ENCODE measurements at regions not wholly inside any gene's neighbourhood (a gene's known extent, or its start where the extent isn't known, plus 50 kb on each side); places are given as distances from the start of the nearest gene placed in this dataset.

DNA sequence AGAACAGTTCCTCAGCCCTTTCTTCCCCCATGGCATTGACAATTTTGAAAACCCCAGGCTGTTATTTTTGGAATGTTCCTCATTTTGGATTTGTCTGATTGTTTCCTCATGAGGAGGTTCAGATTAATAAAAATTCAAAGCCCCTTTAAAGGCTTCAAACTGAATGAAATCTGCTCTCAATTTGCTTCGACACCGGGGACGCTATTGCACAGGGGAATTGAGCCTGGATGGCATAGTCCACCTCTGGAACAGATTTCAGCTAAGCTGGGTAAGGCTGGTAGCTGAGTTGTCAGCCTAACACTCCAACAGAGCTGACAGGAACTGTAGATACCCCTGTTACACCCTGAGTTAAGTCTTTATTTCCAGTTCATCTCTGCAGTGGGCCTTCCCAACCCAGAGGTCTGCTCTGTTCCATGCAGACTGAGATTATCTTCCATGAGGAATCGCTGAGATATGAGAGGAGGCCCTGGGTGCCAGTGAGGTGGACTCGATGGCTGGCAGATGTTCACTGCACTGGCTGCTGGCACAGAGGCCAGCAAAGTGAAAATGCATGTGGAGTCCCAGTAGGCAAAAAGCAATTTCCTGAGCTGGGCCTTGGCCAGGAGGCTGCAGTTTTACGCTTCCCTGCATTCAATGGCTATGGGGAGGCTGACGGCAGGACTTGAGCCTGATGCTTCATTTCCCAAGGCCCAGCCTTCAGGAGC lies 73.3 kb upstream of the PAX1 start:
- Mint-ChIP-seq H3K27me3 (ENCODE audit: unreplicated experiment) (no peaks in the 10 kb centered on the region), H3K9me3 (ENCODE audit: unreplicated experiment) (no peaks in the 10 kb centered on the region), H3K4me1 (ENCODE audit: unreplicated experiment) (no peaks in the 10 kb centered on the region), H3K36me3 (ENCODE audit: unreplicated experiment) (no peaks in the 10 kb centered on the region), H3K4me3 (ENCODE audit: unreplicated experiment) (no peak overlapping the region), H3K27ac (ENCODE audit: unreplicated experiment) (no peak overlapping the region)
- DNase-seq (ENCODE audit: extremely low spot score, unreplicated experiment) = no peak
- TF ChIP-seq, protein P1, sequence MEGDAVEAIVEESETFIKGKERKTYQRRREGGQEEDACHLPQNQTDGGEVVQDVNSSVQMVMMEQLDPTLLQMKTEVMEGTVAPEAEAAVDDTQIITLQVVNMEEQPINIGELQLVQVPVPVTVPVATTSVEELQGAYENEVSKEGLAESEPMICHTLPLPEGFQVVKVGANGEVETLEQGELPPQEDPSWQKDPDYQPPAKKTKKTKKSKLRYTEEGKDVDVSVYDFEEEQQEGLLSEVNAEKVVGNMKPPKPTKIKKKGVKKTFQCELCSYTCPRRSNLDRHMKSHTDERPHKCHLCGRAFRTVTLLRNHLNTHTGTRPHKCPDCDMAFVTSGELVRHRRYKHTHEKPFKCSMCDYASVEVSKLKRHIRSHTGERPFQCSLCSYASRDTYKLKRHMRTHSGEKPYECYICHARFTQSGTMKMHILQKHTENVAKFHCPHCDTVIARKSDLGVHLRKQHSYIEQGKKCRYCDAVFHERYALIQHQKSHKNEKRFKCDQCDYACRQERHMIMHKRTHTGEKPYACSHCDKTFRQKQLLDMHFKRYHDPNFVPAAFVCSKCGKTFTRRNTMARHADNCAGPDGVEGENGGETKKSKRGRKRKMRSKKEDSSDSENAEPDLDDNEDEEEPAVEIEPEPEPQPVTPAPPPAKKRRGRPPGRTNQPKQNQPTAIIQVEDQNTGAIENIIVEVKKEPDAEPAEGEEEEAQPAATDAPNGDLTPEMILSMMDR (IDR thresholded peaks at IDR 0.05) = no peak

DNA sequence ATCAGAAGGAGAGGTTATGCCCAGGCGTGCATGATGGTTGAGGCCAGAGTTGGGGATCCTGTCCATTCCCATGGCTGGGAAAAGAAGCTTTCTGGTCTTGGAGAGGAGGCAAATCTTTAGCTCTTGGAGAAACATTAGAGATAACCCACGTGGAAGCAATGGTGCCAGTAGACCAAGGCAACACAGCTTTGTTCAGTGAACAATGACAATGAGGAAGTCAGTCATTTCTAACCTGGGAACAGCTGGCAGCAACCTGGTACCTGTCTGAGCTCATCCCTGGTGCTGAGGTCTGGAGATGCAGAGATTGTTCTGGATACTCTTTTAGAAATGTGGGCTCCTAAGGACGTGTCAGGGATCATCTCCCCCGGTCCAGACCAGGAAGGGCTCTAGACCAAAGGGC lies 76.7 kb upstream of the PAX1 start:
- TF ChIP-seq, protein P1 (IDR thresholded peaks at IDR 0.05) = no peak
- DNase-seq (ENCODE audit: extremely low spot score, unreplicated experiment) = no peak
- H3K27ac Mint-ChIP-seq (ENCODE audit: unreplicated experiment) = no peak overlapping the region
- H3K9me3 Mint-ChIP-seq (ENCODE audit: unreplicated experiment) = no peaks in the 10 kb centered on the region
- H3K27me3 Mint-ChIP-seq (ENCODE audit: unreplicated experiment) = no peaks in the 10 kb centered on the region
- H3K4me3 Mint-ChIP-seq (ENCODE audit: unreplicated experiment) = no peak overlapping the region
- no peaks in the 10 kb centered on the region for H3K36me3 Mint-ChIP-seq (ENCODE audit: unreplicated experiment)
- no peaks in the 10 kb centered on the region for H3K4me1 Mint-ChIP-seq (ENCODE audit: unreplicated experiment)

GRCh38 chr20:21623781-21624094 lies 81.7 kb upstream of the PAX1 start:
- Mint-ChIP-seq H3K9me3 (ENCODE audit: unreplicated experiment) (no peaks in the 10 kb centered on the region), H3K4me3 (ENCODE audit: unreplicated experiment) (no peak overlapping the region), H3K36me3 (ENCODE audit: unreplicated experiment) (no peaks in the 10 kb centered on the region), H3K27ac (ENCODE audit: unreplicated experiment) (no peak overlapping the region), H3K4me1 (ENCODE audit: unreplicated experiment) (no peaks in the 10 kb centered on the region), H3K27me3 (ENCODE audit: unreplicated experiment) (no peaks in the 10 kb centered on the region)
- TF ChIP-seq, protein P1 (IDR thresholded peaks at IDR 0.05) = no peak
- DNase-seq (ENCODE audit: extremely low spot score, unreplicated experiment) = no peak

GRCh38 chr20:21623074-21623780 lies 82.2 kb upstream of the PAX1 start:
- DNase-seq (ENCODE audit: extremely low spot score, unreplicated experiment) = no peak
- no peak overlapping the region for H3K4me3 Mint-ChIP-seq (ENCODE audit: unreplicated experiment)
- no peaks in the 10 kb centered on the region for H3K27me3 Mint-ChIP-seq (ENCODE audit: unreplicated experiment)
- H3K36me3 Mint-ChIP-seq (ENCODE audit: unreplicated experiment) = no peaks in the 10 kb centered on the region
- H3K9me3 Mint-ChIP-seq (ENCODE audit: unreplicated experiment) = no peaks in the 10 kb centered on the region
- H3K4me1 Mint-ChIP-seq (ENCODE audit: unreplicated experiment) = no peaks in the 10 kb centered on the region
- H3K27ac Mint-ChIP-seq (ENCODE audit: unreplicated experiment) = no peak overlapping the region
- TF ChIP-seq, protein P1 (IDR thresholded peaks at IDR 0.05) = no peak

GRCh38 chr20:21622097-21622857 lies 83.2 kb upstream of the PAX1 start:
- Mint-ChIP-seq H3K4me3 (ENCODE audit: unreplicated experiment) (no peak overlapping the region), H3K4me1 (ENCODE audit: unreplicated experiment) (no peaks in the 10 kb centered on the region), H3K27me3 (ENCODE audit: unreplicated experiment) (no peaks in the 10 kb centered on the region)

More at GRCh38 chr20:21622097-21622857, 83.2 kb upstream of the PAX1 start:
- Mint-ChIP-seq H3K36me3 (ENCODE audit: unreplicated experiment) (no peaks in the 10 kb centered on the region), H3K27ac (ENCODE audit: unreplicated experiment) (no peak overlapping the region), H3K9me3 (ENCODE audit: unreplicated experiment) (no peaks in the 10 kb centered on the region)
- TF ChIP-seq, protein P1 (IDR thresholded peaks at IDR 0.05) = no peak
- no peak for DNase-seq (ENCODE audit: extremely low spot score, unreplicated experiment)
